ENCODE measurements at regions not wholly inside any gene's neighbourhood (a gene's known extent, or its start where the extent isn't known, plus 50 kb on each side); places are given as distances from the start of the nearest gene placed in this dataset.
"Not testable (repeated sequence)": the region's sequence is repeated elsewhere in the genome, so short reads cannot be mapped to it uniquely, and the experiment has no call there.

- POLR2A ChIA-PET (ENCODE audit: partially characterized antibody); H3K56ac ChIP-seq (replicated peaks; ENCODE audit: insufficient read length, low read depth, low read length); H2BK120ac ChIP-seq (replicated peaks; ENCODE audit: low read depth, low read length); H4K5ac ChIP-seq (ENCODE audit: insufficient read length, low read depth, low read length); H4K8ac ChIP-seq (ENCODE audit: extremely low read depth, insufficient read depth, low read length); H3K4me1 ChIP-seq (replicated peaks in 1 of 4; ENCODE audit: control insufficient read depth in 3 of 4, insufficient read depth in 4 of 4, low read length in 3 of 4); H3K4me2 ChIP-seq (ENCODE audit: insufficient read depth in 1 of 2, low read depth in 2 of 2, low read length in 2 of 2); H2BK20ac ChIP-seq (ENCODE audit: low read length); CTCF ChIA-PET (ENCODE audit: partially characterized antibody); FAIRE-seq; H3K36me3 ChIP-seq (ENCODE audit: control insufficient read depth in 2 of 4, insufficient read depth in 4 of 4, low read length in 3 of 4); H3K79me2 ChIP-seq (ENCODE audit: control insufficient read depth in 1 of 2, insufficient read depth in 2 of 2, low read length in 2 of 2); H2BK5ac ChIP-seq (ENCODE audit: low read depth, low read length); H2BK15ac ChIP-seq (ENCODE audit: low read length); H4K91ac ChIP-seq (replicated peaks; ENCODE audit: insufficient read length, low read length); H3K9ac ChIP-seq (replicated peaks in 1 of 4; ENCODE audit: extremely low read depth in 1 of 4, low read depth in 3 of 4, low read length in 3 of 4); H4K20me1 ChIP-seq (replicated peaks in 1 of 2; ENCODE audit: control insufficient read depth in 1 of 2, insufficient read depth in 2 of 2, low read length in 2 of 2); H3K27me3 ChIP-seq (replicated peaks in 1 of 4; ENCODE audit: control insufficient read depth in 3 of 4, extremely low read depth in 1 of 4, insufficient read depth in 3 of 4, low read length in 3 of 4); H3K23me2 ChIP-seq (ENCODE audit: low read depth, low read length); H3K4me3 ChIP-seq (ENCODE audit: extremely low read depth in 1 of 4, insufficient read depth in 2 of 4, low read depth in 3 of 4, low read length in 4 of 4); DNase-seq (ENCODE audit: low read depth in 1 of 2, low spot score in 2 of 2); H3K27ac ChIP-seq (ENCODE audit: low read depth, low read length); H3K79me1 ChIP-seq (ENCODE audit: low read depth, low read length); H3K23ac ChIP-seq (ENCODE audit: insufficient read length); H2AK5ac ChIP-seq (ENCODE audit: low read depth, low read length); H3K9me3 ChIP-seq (ENCODE audit: insufficient read depth in 2 of 2, low read depth in 1 of 2, low read length in 1 of 2); H3K4ac ChIP-seq (replicated peaks; ENCODE audit: insufficient read length, low read depth, low read length); H3K18ac ChIP-seq (ENCODE audit: extremely low read depth, low read length); H2BK12ac ChIP-seq (ENCODE audit: low read depth, low read length); H3K14ac ChIP-seq (ENCODE audit: insufficient read length); H2AFZ ChIP-seq (ENCODE audit: low read length): not testable (repeated sequence)
Measured at GRCh38 chr15:79652972-79653371, 220.8 kb downstream of the MINAR1 start.

All from H1 (cell line).